C4-2B (cell line): ENCODE measurements at regions not wholly inside any gene's neighbourhood (a gene's known extent, or its start where the extent isn't known, plus 50 kb on each side); places are given as distances from the start of the nearest gene placed in this dataset.

Source experiments
- ZFX ChIP-seq: fragments of 450-650 bp; IDR thresholded peaks from 2 replicates; pipeline ENCODE4 v1.6.1; 2017
- TF ChIP-seq, protein P1 (sequence below): fragments of 450-650 bp; conservative IDR thresholded peaks from 2 replicates; pipeline ENCODE4 v1.5.1; 2017; ENCODE audit warnings: mild to moderate bottlenecking

- TF ChIP-seq, protein P1, sequence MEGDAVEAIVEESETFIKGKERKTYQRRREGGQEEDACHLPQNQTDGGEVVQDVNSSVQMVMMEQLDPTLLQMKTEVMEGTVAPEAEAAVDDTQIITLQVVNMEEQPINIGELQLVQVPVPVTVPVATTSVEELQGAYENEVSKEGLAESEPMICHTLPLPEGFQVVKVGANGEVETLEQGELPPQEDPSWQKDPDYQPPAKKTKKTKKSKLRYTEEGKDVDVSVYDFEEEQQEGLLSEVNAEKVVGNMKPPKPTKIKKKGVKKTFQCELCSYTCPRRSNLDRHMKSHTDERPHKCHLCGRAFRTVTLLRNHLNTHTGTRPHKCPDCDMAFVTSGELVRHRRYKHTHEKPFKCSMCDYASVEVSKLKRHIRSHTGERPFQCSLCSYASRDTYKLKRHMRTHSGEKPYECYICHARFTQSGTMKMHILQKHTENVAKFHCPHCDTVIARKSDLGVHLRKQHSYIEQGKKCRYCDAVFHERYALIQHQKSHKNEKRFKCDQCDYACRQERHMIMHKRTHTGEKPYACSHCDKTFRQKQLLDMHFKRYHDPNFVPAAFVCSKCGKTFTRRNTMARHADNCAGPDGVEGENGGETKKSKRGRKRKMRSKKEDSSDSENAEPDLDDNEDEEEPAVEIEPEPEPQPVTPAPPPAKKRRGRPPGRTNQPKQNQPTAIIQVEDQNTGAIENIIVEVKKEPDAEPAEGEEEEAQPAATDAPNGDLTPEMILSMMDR: no peak
- no peak for TF ChIP-seq ZFX
Observed at GRCh38 chr4:53788011-53788410, 196.7 kb upstream of the LNX1 start.
